Activated CD4-positive, alpha-beta T cell treated with anti-CD3 and anti-CD28 coated beads, Interleukin-2, Interleukin-6, amounts not matched to agents 100 ng/mL and 50 ng/mL, durations not matched to agents 16 hours and 8 hours (primary cell): ENCODE measurements at regions not wholly inside any gene's neighbourhood (a gene's known extent, or its start where the extent isn't known, plus 50 kb on each side); places are given as distances from the start of the nearest gene placed in this dataset.
A peak's percentile ranks its signal among the peaks of the same experiment; 100 is the strongest.

Source experiments
- DNase-seq: peaks from one replicate; pipeline ENCODE4 v3.0.0-alpha.2; 2020

DNA sequence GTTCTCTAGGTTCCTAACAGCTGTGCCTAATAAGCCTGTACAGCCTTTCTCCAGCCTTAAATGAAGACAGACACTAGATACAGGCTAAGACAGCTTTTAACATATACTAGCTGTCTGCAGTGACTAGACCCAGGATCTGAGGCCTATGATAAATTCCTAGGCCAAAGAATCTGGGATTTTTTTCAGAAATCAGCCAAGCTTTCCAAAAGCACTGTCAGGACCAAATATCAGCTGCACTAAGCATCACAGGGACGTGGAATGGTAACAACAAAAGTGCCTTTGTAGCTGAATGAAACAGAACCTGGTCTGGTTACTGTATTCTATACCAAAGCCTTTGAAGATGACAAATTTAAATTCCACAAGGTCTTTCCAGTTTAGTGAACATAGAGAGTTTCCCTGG lies 77.9 kb upstream of the DOCK9 start:
- DNase-seq: no peak

DNA sequence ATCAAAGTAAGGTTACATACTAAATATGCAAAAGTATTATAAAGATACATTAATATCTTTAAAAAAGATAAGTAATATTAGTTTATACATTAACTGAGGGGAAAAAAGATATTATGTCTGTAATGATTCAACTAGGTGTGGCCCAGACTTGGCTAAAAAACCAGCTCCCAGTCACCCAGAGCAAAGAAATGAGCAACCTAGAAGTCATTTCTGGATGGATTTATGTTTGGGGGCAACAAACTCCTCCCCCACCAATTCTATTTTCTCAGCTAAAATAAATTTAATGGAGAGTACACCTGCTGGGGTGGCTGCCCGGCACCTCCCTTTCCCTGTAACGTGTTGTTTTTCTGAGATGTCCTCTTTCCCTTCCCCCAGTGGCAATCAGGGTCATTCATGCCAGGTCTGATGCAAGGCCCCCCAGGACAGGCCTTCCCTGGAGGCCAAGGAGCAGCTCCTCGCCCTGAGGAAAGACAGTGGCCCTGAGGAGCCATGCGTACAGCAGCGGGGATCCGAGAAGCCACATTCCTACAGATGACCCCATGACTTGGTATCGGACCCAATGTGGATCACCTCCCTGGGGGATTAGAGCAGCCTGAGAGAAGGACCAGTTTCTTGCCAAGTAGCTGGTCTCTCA lies 78.6 kb upstream of the DOCK9 start:
- DNase-seq: no peak

DNA sequence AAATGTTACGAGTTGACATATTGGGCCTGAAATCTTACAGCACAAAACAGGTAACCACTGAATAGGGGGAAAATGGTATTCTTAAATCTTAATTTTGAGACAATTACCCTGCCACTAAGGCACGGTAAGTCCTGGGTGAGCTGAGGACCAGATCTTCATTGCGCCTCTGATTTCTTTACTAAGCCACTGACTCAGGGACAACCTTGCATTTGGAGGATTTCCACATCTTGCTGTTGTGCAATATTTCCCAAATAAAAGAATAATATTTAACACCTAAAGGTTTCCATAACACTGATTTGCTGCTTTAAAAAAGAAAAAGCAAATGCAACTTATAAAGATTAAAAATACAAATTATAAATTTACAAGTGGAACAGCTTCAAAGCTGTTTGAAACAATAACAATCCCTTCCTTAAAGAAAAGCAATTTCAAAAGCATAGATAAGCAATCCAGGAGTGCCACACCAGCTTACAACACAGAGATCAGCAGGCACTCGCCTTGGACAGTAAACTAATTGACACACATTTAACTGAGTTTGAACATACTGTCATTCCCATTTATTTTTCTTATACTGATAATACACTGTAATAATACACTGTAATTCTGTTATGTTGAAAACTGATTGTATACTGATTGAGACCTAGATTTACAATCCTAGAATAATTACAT lies 79.6 kb upstream of the DOCK9 start:
- DNase-seq: no peak

DNA sequence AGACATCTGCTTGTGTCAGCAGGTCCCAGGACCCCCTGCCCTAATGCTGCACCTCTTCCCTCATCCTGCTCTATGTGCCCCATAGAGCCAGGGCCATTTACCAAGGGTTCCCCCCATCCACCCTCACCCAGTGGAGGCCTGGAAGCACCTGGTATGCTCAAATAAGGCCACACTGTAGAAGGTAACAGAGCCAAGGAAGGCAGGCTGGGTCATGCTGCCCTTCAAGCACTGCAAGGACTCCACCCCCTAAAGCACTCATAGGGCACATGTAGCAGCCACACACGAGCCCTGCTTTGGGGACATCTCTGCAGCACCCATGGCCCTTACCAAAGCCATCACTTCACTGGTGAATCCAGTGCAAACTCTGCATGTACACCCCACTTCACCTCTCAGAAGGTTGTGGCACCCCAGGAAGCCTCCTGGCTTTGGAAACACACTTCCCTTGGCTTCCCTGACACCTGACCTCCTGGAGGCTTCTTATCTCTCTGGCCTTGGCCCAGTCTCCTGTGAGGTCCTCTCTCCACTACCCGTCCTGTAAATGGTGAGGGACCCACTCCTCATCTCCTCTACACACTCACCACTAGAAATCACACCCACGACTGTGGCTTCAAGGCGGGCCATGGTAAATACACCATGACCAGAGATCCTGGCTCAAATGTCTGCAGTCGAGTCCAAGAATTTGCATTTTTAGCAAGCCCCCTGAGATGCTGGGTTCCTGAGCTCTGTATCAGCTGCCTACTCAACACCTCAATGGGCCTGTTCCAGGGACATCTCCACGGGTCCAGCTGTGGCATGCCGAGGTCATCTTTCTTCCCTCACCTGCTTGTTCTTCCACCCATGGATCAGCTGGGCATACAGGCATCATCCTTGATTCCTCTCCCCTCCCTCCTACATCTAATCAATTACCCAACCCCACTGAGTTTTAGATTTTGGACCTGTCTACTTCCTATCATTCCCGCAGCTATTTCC lies 80.9 kb upstream of the DOCK9 start:
- DNase-seq: no peak

DNA sequence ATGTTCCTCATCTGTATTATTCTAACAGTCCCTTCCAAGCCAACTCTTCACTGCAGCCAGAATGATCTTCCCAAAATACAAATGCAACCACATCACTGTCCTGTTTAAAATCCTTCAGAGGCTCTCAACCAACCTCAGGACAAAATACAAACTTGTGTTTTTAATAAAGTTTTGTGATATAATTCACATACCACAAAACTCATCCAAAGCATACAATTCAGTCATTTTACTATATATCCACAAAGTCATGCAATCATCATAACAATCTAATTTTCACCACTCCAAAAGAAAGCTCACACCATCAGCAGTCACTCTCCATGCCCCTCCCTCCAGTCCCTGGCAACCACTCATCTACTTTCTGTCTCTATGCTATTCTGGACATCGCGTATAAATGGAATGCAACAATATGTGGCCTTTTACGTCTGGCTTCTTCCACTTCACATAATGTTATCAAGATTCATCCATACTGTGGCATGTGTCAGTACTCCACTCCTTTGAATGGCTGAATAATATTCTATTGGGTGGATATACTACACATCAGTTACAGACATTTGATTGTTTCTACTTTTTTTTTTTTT lies 81.7 kb upstream of the DOCK9 start:
- DNase-seq: no peak

DNA sequence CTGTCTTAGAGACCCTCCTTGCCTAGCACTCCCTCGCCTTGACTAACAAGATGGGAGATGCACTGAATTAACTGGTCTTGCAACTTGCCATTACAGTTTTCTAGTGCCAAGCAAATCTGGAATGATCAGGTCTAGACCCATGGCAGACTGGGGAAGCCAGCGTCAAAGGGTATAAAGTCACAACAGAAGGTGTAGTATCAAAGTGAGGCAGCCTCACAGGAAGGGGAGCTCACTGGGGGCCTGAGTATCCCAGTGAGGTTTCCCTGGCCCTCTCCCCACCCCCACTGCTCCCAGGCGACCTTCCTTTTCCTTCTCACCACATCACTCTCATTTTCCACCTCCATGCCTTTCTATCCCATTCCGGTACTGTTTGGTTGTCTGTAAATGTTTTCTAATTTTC lies 83.5 kb upstream of the DOCK9 start:
- DNase-seq: no peak

DNA sequence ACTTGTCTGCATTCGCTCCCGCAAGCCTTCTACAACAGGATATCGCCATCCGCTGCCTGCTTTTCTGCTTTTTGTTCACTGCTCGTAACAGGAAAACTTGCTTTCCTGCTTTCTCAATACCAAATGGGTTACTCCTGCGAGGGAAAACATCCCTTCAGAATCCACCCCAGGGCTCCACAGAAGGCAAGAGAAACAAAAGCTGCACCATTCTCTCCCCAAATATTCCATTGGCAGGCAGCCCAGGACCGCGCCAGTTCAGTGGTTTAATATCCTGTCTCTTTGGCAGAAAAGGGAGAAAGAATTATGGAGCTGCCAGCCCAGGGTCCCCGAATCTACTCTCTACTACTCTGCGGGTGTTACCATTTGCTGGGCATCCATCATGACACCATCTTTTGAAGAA lies 84.7 kb upstream of the DOCK9 start:
- DNase-seq: no peak

DNA sequence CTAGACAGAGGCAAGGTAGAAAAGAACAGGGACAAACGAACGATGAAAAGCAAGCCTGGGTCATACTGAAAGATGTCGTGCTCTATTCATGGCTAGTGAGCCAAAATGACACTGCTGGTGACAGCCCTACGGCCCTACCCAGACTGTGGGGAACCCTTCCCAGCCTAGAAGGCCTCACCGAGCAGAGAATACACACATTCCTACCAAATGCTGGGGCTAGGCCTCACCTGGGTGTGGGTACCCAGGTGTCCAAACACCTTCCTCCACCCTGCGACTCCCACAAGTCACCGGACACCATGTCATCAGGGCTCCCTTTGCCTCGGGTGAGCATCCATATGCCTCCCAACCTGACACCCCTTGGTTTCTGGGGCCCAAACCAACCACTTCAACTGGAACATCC lies 85.3 kb upstream of the DOCK9 start:
- DNase-seq: no peak

DNA sequence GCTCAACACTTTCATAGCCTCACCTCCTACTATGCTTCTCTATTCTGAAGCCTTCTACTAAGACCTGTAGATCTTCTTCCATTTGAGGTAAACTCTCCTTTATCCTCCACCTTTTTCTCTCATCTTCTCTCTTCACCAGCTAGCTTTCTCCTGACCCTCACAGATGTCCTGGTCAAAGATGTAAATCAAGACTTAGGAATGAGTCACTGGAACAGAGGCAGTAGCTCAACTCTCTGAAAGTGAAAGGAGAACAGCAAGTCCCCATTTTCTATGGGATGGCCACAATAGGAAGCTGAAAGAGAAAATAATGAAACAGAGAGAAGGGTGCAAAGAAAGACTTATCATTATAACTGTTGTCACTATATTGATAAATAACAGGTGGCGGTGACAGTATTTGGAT lies 86.1 kb upstream of the DOCK9 start:
- no peak for DNase-seq

DNA sequence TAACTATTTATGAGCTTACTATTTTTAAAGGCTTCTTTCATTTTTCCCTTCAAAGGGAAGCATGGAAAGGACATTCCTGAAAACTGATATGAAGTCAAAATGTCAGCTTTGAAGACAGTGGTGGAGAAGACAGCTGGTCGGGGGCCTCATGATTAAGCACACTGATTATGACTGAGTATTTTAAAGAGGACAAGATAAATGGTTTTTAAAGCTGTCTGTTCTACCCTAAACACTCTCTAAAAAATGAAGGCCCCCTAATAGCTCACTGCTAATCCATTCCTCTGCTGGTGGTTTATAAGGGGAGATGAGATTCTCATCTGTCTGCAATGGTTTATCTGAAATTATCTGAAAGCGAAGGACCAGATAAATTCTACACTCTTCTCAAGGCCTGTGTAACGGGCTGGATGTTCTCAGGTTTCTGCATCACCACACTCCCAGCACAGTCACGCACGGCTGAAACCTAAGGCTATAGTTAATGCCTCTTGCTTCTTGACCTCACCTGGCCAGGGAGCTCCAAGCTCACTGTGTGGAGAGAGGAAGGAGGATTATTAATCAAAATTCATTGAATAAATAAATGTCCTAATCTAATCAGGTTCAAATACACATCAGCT lies 86.9 kb upstream of the DOCK9 start:
- DNase-seq: no peak

DNA sequence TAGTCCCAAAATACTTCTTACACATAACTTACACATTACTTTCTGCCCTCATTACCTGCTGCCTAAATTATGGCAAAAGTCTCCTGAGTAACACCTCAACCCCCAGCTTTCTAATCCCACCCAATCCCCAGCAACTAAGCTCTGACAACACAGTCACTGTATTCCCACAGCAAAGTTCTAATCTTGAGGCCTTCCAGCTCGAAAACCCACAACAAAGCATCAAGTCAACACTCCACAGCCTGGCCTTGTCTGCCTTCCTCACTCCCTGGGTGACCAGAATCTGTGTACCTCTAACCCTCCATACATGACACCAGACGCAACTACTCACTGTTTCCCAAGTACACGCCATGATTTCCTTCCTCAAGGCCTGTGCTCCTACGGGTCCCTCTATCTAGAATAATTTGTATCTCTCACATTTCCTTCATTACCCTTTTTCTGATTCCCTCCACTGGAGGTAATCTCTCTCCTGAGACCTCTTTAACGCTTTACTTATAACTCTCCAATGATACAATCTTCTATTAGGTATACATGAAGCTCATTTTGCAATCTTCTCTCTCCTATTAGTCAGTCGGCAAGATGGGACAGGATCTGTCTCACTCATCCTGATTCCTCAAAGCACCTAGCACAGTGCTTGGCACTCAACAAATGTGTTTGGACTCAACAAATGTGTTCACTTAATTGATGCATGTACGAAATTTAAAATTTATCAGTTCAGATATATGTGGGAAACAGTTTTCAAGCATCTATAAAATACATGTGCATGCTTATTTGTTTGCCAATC lies 87.6 kb upstream of the DOCK9 start:
- no peak for DNase-seq

DNA sequence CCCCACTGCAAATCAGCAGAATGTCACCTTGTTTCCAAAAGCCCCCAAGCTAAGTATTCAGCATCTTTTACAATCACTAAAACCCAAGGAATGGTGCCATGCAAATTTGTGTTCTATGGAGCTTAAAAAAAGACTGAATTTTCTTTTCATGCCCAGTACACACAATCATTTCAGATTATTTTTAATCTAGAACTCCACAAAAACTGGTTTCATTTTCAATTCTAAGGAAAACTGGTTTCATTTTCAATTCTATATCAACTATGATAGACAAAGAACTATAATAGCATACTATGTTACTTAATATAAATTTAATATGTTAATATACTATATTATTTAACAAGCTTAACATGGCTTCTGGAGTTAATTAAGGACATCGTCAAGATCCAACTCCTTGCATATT lies 88.4 kb upstream of the DOCK9 start:
- no peak for DNase-seq

DNA sequence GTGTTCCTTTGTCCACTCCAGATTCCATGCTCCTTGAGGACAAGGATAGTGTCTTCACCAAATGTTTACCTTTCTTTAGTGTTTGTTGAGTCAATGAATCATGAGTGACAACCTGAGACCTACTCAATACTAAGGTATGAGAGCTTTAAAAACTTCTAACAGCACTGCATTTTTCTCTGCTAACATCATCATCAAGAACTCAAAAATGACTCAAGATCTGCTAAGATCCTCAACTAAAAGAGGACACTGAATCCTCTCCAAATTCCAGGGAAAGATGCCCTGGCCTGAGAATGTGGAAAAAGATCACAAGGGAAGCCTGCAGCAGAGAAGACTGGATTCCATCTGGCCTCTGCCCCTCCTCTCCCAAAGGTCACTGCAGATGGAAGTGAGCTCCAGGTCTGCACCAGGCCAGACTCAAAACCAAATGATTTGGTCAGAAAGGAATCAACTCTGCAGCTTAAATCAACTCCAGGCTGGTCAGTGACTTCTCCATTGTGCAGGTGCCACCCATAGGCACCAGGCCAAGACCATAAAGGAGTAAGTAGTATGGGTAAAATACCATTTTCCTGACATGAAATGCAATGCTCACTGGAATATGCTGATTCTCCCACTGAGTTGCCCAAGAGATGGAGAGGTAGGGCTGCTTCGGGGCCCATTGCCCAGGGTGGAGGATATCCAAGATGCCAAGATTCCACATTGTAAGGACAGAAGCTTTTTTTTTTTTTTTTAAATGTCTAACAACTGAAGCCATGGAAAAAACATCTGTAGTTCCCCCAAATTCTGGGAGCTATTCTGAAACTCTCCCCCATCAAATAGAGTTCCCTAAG lies 89.5 kb upstream of the DOCK9 start:
- DNase-seq: no peak

DNA sequence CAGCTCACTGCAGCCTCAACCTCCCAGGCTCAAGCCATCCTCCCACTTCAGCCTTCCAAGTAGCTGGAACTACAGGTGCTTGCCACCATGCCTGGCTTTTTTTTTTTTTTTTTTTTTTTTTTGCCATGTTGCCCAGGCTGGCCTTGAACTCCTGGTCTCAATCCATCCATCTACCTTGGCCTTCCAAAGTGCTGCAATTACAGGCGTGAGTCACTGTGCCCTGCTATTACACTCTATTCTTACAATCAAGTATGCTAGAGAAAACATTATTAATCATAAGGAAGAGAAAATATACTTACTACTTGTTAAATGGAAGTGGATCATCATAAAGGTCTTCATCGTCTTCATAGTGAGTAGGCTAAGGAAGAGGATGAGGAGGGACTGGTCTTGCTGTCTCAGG lies 93.3 kb upstream of the DOCK9 start:
- no peak for DNase-seq

DNA sequence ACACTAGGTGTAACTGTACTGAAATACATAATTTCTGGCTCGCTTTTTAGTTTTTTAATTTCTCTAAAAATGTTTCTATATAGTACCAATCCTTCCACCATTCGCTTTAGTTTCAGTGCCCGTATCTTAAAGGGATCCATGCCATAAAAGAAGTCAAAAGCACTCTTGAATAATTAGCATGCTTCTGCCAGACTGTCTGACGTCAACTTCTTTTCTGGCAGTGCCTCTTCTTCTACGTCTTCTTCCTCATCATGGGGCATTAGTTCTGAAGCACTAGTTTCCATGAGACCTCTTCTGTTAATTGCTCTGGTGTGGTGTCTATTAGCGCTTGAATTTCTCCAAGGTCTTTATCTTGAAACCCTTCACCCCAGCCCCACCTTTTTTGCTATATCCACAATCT lies 93.8 kb upstream of the DOCK9 start:
- DNase-seq: no peak

DNA sequence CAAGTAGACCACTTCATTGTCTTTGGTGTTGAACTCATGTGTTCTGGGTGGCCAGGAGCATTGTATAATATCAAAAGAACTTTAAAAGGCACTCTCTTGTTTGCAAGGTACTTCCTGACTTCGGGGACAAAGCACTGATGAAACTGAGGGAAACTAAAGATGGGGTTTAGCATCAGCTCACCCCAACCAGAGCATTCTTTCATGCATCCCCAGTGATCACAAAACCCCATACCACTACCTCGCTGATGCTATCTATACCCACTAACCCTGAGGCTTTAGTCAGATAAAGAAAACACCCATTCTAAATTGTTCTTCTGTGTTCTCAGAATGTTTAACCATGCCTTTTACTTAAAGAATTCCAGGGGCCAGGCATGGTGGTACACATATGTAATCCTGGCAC lies 94.5 kb upstream of the DOCK9 start:
- DNase-seq: no peak

DNA sequence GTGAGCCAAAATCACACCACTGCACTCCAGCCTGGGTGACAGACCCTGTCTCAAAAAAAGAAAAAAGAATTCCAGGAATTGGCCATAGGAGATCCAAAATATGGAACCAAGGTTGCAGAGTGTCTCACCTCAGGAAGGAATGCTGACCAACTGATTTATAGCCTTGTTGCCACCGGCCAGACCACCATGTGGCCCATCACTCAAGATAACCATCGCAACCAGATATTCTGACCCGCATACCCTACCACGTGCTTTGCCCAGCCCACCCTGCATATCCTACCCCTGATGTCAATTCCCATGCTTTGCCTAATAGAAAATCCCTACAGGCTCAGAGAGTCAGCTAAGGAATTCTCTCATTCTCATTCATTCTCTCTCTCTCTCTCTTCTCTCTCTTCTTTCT lies 95.1 kb upstream of the DOCK9 start:
- DNase-seq: no peak

DNA sequence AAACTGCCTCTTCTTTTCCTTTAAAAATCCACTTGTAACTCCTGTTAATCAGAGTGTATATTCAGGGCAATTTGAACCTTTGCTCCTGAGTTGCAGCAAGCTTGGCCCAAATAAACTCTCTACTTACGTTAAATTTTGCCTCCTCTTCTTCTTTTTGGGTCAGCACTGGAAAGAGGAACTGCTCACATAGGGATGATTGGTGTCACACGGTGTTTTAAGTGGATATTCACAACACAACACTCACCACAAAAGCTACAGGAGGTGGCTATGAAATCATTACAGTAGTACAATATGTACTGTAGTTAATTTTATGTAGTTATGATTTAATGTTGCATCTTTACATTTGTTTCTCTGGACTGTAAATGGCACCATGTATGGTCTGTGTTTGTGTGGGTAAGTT lies 96.8 kb upstream of the DOCK9 start:
- no peak for DNase-seq

DNA sequence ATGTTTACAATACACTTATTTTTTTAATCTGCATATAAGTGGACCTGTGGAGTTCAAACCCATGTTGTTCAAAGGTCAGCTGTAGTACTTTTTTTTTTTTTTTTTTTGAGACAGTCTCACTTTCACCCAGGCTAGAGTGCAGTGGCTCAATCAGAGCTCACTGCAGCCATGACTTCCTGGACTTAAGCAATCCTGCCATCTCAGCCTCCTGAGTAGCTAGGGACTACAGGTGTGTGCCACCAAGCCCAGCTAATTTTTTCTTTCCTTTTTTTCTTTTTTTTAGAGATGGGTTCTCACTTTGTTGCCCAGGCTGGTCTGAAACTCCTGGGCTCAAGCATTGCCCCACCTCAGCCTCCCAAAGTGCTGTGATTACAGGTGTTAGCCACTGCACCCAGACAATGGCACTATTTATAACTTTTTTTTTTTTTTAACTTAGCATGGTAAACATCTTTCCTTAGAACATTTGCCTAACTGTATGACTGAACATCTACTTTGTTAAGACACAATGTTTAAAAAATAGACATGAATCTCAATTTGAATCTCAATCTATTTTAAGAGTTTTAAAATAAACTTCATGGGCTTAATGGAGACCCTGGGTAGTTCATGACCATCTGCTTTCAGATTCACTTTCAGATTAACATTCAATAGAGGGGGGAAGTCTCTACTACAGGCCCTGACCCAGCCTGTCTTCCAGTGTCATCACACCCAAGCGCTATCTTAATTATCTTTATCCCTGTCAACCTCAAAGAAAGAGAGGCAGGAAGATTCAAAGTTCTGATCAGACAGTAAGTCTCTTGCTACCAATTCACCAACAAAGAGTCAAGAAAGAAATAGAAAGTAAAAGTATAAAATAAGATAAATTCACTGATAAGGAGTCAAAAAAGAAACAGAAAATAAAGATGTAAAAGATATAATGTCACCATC lies 97.7 kb upstream of the DOCK9 start:
- peak; percentile 27 for DNase-seq
